ENCODE measurements at regions not wholly inside any gene's neighbourhood (a gene's known extent, or its start where the extent isn't known, plus 50 kb on each side); places are given as distances from the start of the nearest gene placed in this dataset.
"Not testable (repeated sequence)": the region's sequence is repeated elsewhere in the genome, so short reads cannot be mapped to it uniquely, and the experiment has no call there.

GRCh38 chr17:77837072-77837471 is 121.4 kb upstream of the TNRC6C start:
- TF ChIP-seq POLR2A (IDR thresholded peaks at IDR 0.05); POLR2AphosphoS5 (IDR thresholded peaks at IDR 0.05; ENCODE audit: insufficient read depth in 1 of 2, low read depth in 1 of 2): not testable (repeated sequence)

Data from vagina (tissue), 2 donors.